Astrocyte (in vitro differentiated cells and primary cell): ENCODE measurements at regions not wholly inside any gene's neighbourhood (a gene's known extent, or its start where the extent isn't known, plus 50 kb on each side); places are given as distances from the start of the nearest gene placed in this dataset.

Experiments used
- DNase-seq: peaks from one replicate; pipeline ENCODE4 v3.0.0-alpha.2; 2010; ENCODE audit warnings: low read depth
- FAIRE-seq: peaks from 2 replicates; lab custom pipeline; 2011; peaks lifted over from hg19 to GRCh38; lab: Jason Lieb, UNC
- H2AFZ ChIP-seq: 2 replicates; pipeline ENCODE4 v1.6.0; 2012; ENCODE audit warnings: low read depth, low read length, inconsistent platforms
- H3K27ac ChIP-seq: 2 replicates; pipeline ENCODE4 v1.5.1; 2011; ENCODE audit warnings: low read depth, low read length, inconsistent platforms
- H3K27me3 ChIP-seq: 2 replicates; pipeline ENCODE4 v1.6.0; 2011; ENCODE audit warnings: low read length, inconsistent platforms; ENCODE audit not compliant: insufficient read depth
- H3K36me3 ChIP-seq: 2 replicates; pipeline ENCODE4 v1.5.1; 2011; ENCODE audit warnings: low read length, inconsistent platforms; ENCODE audit not compliant: insufficient read depth
- H3K4me1 ChIP-seq: 2 replicates; pipeline ENCODE4 v1.5.1; 2011; ENCODE audit warnings: low read length, inconsistent platforms; ENCODE audit not compliant: insufficient read depth
- H3K4me2 ChIP-seq: 2 replicates; pipeline ENCODE4 v1.6.0; 2012; ENCODE audit warnings: low read length, inconsistent platforms
- H3K4me3 ChIP-seq: 2 replicates; pipeline ENCODE4 v1.5.1; 2011; ENCODE audit warnings: low read depth, mild to moderate bottlenecking, low read length, inconsistent platforms; ENCODE audit not compliant: insufficient read depth
- H3K79me2 ChIP-seq: 2 replicates; pipeline ENCODE4 v1.6.0; 2012; ENCODE audit warnings: mild to moderate bottlenecking, low read length, inconsistent platforms; ENCODE audit not compliant: insufficient read depth
- H3K9ac ChIP-seq: 2 replicates; pipeline ENCODE4 v1.6.0; 2012; ENCODE audit warnings: mild to moderate bottlenecking, low read length, inconsistent platforms
- H3K9me3 ChIP-seq: 2 replicates; pipeline ENCODE4 v1.5.1; 2012; ENCODE audit warnings: low read depth, mild to moderate bottlenecking, low read length, inconsistent platforms; ENCODE audit not compliant: insufficient read depth
- H4K20me1 ChIP-seq: 2 replicates; pipeline ENCODE4 v1.6.0; 2012; ENCODE audit warnings: low read length, inconsistent platforms; ENCODE audit not compliant: insufficient read depth
- H3K27ac Mint-ChIP-seq: one replicate; pipeline ENCODE4 v1.8.0; 2021; ENCODE audit warnings: mild to moderate bottlenecking, mixed read lengths; ENCODE audit not compliant: unreplicated experiment
- H3K27me3 Mint-ChIP-seq: one replicate; pipeline ENCODE4 v1.8.0; 2021; ENCODE audit warnings: low read depth, mixed read lengths; ENCODE audit not compliant: unreplicated experiment
- H3K36me3 Mint-ChIP-seq: one replicate; pipeline ENCODE4 v1.8.0; 2021; ENCODE audit warnings: low read depth, mixed read lengths; ENCODE audit not compliant: unreplicated experiment
- H3K4me1 Mint-ChIP-seq: one replicate; pipeline ENCODE4 v1.8.0; 2021; ENCODE audit warnings: low read depth, mixed read lengths; ENCODE audit not compliant: unreplicated experiment
- H3K4me3 Mint-ChIP-seq: one replicate; pipeline ENCODE4 v1.8.0; 2021; ENCODE audit warnings: mild to moderate bottlenecking, moderate library complexity, mixed read lengths; ENCODE audit not compliant: unreplicated experiment
- H3K9me3 Mint-ChIP-seq: one replicate; pipeline ENCODE4 v1.8.0; 2021; ENCODE audit warnings: mild to moderate bottlenecking, mixed read lengths; ENCODE audit not compliant: unreplicated experiment
- CTCF ChIP-seq: IDR thresholded peaks from 2 replicates; pipeline ENCODE4 v1.5.1; 2011; ENCODE audit warnings: low read depth, mild to moderate bottlenecking, inconsistent platforms, low read length, moderate library complexity; ENCODE audit not compliant: insufficient read depth
- EZH2 ChIP-seq: IDR thresholded peaks from 2 replicates; pipeline ENCODE4 v1.6.1; 2012; ENCODE audit warnings: mild to moderate bottlenecking, low read length, inconsistent platforms; ENCODE audit not compliant: insufficient read depth

- H3K4me1 Mint-ChIP-seq, result no peaks in the 10 kb centered on the region
- H3K9me3 Mint-ChIP-seq, result no peaks in the 10 kb centered on the region
- no peak overlapping the region for H3K4me2 ChIP-seq
- H4K20me1 ChIP-seq, result no peaks in the 10 kb centered on the region
- peaks cover 5% of the 10 kb centered on the region for H3K4me1 ChIP-seq
- TF ChIP-seq CTCF (no peak), EZH2 (no peak)
- no peak overlapping the region for H3K27ac Mint-ChIP-seq
- no peak overlapping the region for H3K4me3 Mint-ChIP-seq
- no peaks in the 10 kb centered on the region for H3K36me3 ChIP-seq
- no peaks in the 10 kb centered on the region for H3K27me3 Mint-ChIP-seq
- no peak for DNase-seq
- no peak overlapping the region for H3K27ac ChIP-seq
- H2AFZ ChIP-seq, result no peak overlapping the region
- no peak for FAIRE-seq
- no peaks in the 10 kb centered on the region for H3K79me2 ChIP-seq
- H3K9ac ChIP-seq, result no peak overlapping the region
- H3K27me3 ChIP-seq, result no peaks in the 10 kb centered on the region
- H3K9me3 ChIP-seq, result no peaks in the 10 kb centered on the region
- H3K36me3 Mint-ChIP-seq, result no peaks in the 10 kb centered on the region
- no peak overlapping the region for H3K4me3 ChIP-seq
Measured at GRCh38 chr2:230648356-230648755, 64.3 kb upstream of the CAB39 start.

GRCh38 chr2:230650585-230651137 lies 62.0 kb upstream of the CAB39 start:
- Mint-ChIP-seq H3K27ac (no peak overlapping the region), H3K36me3 (no peaks in the 10 kb centered on the region), H3K9me3 (no peaks in the 10 kb centered on the region), H3K27me3 (no peaks in the 10 kb centered on the region), H3K4me1 (no peaks in the 10 kb centered on the region), H3K4me3 (no peak overlapping the region)
- no peak overlapping the region for H3K27ac ChIP-seq
- peak overlapping the region; percentile 23 for H3K4me2 ChIP-seq
- peak overlapping the region; percentile 51 for H2AFZ ChIP-seq
- no peak for DNase-seq
- H3K36me3 ChIP-seq, result no peaks in the 10 kb centered on the region
- H3K27me3 ChIP-seq, result no peaks in the 10 kb centered on the region
- no peaks in the 10 kb centered on the region for H3K79me2 ChIP-seq
- no peak for FAIRE-seq
- TF ChIP-seq CTCF, result no peak
- peaks cover 2% of the 10 kb centered on the region for H3K4me1 ChIP-seq
- no peak overlapping the region for H3K9ac ChIP-seq
- H3K4me3 ChIP-seq, result no peak overlapping the region
- H4K20me1 ChIP-seq, result no peaks in the 10 kb centered on the region
- no peaks in the 10 kb centered on the region for H3K9me3 ChIP-seq

- Mint-ChIP-seq H3K4me1 (peaks cover 4% of the 10 kb centered on the region), H3K36me3 (no peaks in the 10 kb centered on the region), H3K27ac (no peak overlapping the region), H3K9me3 (no peaks in the 10 kb centered on the region), H3K27me3 (peaks cover 2% of the 10 kb centered on the region), H3K4me3 (no peak overlapping the region)
- no peak overlapping the region for H3K4me3 ChIP-seq
- no peak for FAIRE-seq
- H3K4me2 ChIP-seq, result no peak overlapping the region
- H3K36me3 ChIP-seq, result no peaks in the 10 kb centered on the region
- H2AFZ ChIP-seq, result no peak overlapping the region
- no peaks in the 10 kb centered on the region for H3K79me2 ChIP-seq
- TF ChIP-seq CTCF (no peak), EZH2 (no peak)
- H3K9ac ChIP-seq, result no peak overlapping the region
- H3K9me3 ChIP-seq, result no peaks in the 10 kb centered on the region
- H3K4me1 ChIP-seq, result peaks cover 2% of the 10 kb centered on the region
- no peaks in the 10 kb centered on the region for H3K27me3 ChIP-seq
- no peaks in the 10 kb centered on the region for H4K20me1 ChIP-seq
- no peak for DNase-seq
- no peak overlapping the region for H3K27ac ChIP-seq
Measured at GRCh38 chr2:230654057-230654456, 58.6 kb upstream of the CAB39 start.
